Endodermal cell (in vitro differentiated cells): ENCODE measurements at regions not wholly inside any gene's neighbourhood (a gene's known extent, or its start where the extent isn't known, plus 50 kb on each side); places are given as distances from the start of the nearest gene placed in this dataset.

Source experiments
- DNase-seq: peaks from one replicate; pipeline ENCODE4 v3.0.0-alpha.2; 2017
- H3K27ac ChIP-seq: 2 replicates; pipeline ENCODE4 v1.5.1; 2013; ENCODE audit warnings: mild to moderate bottlenecking, low read depth, low read length, moderate library complexity
- H3K27me3 ChIP-seq: 2 replicates; pipeline ENCODE4 v1.6.1; 2013; ENCODE audit warnings: mild to moderate bottlenecking, low read length, moderate library complexity; ENCODE audit not compliant: insufficient read depth, control insufficient read depth, poor library complexity, severe bottlenecking
- H3K36me3 ChIP-seq: 2 replicates; pipeline ENCODE4 v1.7.0; 2013; ENCODE audit warnings: mild to moderate bottlenecking, low read length, moderate library complexity; ENCODE audit not compliant: control insufficient read depth, insufficient read depth
- H3K4me1 ChIP-seq: one replicate; pipeline ENCODE4 v1.7.0; 2013; ENCODE audit warnings: low read length; ENCODE audit not compliant: control insufficient read depth, insufficient read depth
- H3K4me3 ChIP-seq: 2 replicates; pipeline ENCODE4 v1.5.1; 2013; ENCODE audit warnings: mild to moderate bottlenecking, low read length, moderate library complexity
- H3K9ac ChIP-seq: 2 replicates; pipeline ENCODE4 v1.6.1; 2013; ENCODE audit warnings: mild to moderate bottlenecking, low read length, moderate library complexity; ENCODE audit not compliant: poor library complexity, severe bottlenecking; ENCODE audit errors: extremely low read depth
- H3K9me3 ChIP-seq: 2 replicates; pipeline ENCODE4 v1.6.1; 2013; ENCODE audit warnings: mild to moderate bottlenecking, low read length, moderate library complexity; ENCODE audit not compliant: control insufficient read depth
- H3K27ac Mint-ChIP-seq: 2 replicates; pipeline ENCODE4 v1.8.0; 2020; ENCODE audit warnings: mixed read lengths
- H3K27me3 Mint-ChIP-seq: 2 replicates; pipeline ENCODE4 v1.8.0; 2021; ENCODE audit warnings: mild to moderate bottlenecking, mixed read lengths; ENCODE audit not compliant: insufficient read depth
- H3K36me3 Mint-ChIP-seq: 2 replicates; pipeline ENCODE4 v1.8.0; 2020; ENCODE audit warnings: low read depth, mixed read lengths
- H3K4me1 Mint-ChIP-seq: 2 replicates; pipeline ENCODE4 v1.8.0; 2020; ENCODE audit warnings: mixed read lengths
- H3K4me3 Mint-ChIP-seq: 2 replicates; pipeline ENCODE4 v1.8.0; 2020; ENCODE audit warnings: mild to moderate bottlenecking, moderate library complexity, mixed read lengths
- H3K9me3 Mint-ChIP-seq: 2 replicates; pipeline ENCODE4 v1.8.0; 2020; ENCODE audit warnings: mild to moderate bottlenecking, mixed read lengths
- CTCF ChIP-seq: fragments of 200-600 bp; sonication (generic); conservative IDR thresholded peaks from 2 replicates; pipeline ENCODE4 v1.5.0; 2021; ENCODE audit warnings: antibody characterized with exemption, mild to moderate bottlenecking
- WGBS, 2 experiments: methylation state at CpG; one replicate each; pipeline versions ENCODE4 v1.1.5 to v1.1.7; 2013; ENCODE audit warnings: missing lambda C conversion rate in 2 of 2, mixed read lengths in 1 of 2; ENCODE audit not compliant: insufficient coverage in 1 of 2, insufficient read length in 1 of 2; 5-methylcytosine and 5-hydroxymethylcytosine counted together

- Histone ChIP-seq H3K36me3 (no peaks in the 10 kb centered on the region), H3K9me3 (no peaks in the 10 kb centered on the region), H3K4me1 (no peaks in the 10 kb centered on the region), H3K4me3 (no peak overlapping the region), H3K9ac (no peak overlapping the region), H3K27me3 (no peaks in the 10 kb centered on the region), H3K27ac (no peak overlapping the region)
- Mint-ChIP-seq H3K9me3 (no peaks in the 10 kb centered on the region), H3K27ac (no peak overlapping the region), H3K4me3 (no peak overlapping the region), H3K4me1 (no peaks in the 10 kb centered on the region), H3K27me3 (peaks cover 2% of the 10 kb centered on the region), H3K36me3 (no peaks in the 10 kb centered on the region)
- TF ChIP-seq CTCF, result no peak
- 96% methylated on average over 3 to 9 of the region's 9 CpGs for WGBS, 2 experiments
- no peak for DNase-seq
Measured at GRCh38 chr18:45437366-45437765, 177.9 kb upstream of the SLC14A2 start.

- no peak for TF ChIP-seq CTCF
- WGBS, 2 experiments, result 89 to 100% methylated on average over 1 to 2 of the region's 2 CpGs
- Histone ChIP-seq H3K4me1 (no peaks in the 10 kb centered on the region), H3K4me3 (no peak overlapping the region), H3K27ac (no peak overlapping the region), H3K9me3 (no peaks in the 10 kb centered on the region), H3K36me3 (no peaks in the 10 kb centered on the region), H3K27me3 (no peaks in the 10 kb centered on the region), H3K9ac (no peak overlapping the region)
- no peak for DNase-seq
- Mint-ChIP-seq H3K27ac (no peak overlapping the region), H3K36me3 (no peaks in the 10 kb centered on the region), H3K9me3 (no peaks in the 10 kb centered on the region), H3K4me1 (no peaks in the 10 kb centered on the region), H3K4me3 (no peak overlapping the region), H3K27me3 (peaks cover 2% of the 10 kb centered on the region)
Measured at GRCh38 chr18:45439851-45440645, 175.2 kb upstream of the SLC14A2 start.

GRCh38 chr18:45441110-45441847, 174.0 kb upstream of the SLC14A2 start:
- no peaks in the 10 kb centered on the region for H3K36me3 Mint-ChIP-seq
- TF ChIP-seq CTCF, result peak; percentile 64
- H3K9me3 Mint-ChIP-seq, result no peaks in the 10 kb centered on the region
- peaks cover 2% of the 10 kb centered on the region for H3K27me3 Mint-ChIP-seq
- no peak for DNase-seq
- no peak overlapping the region for H3K4me3 Mint-ChIP-seq
- no peak overlapping the region for H3K27ac Mint-ChIP-seq
- H3K4me1 Mint-ChIP-seq, result no peaks in the 10 kb centered on the region
- Histone ChIP-seq H3K4me3 (no peak overlapping the region), H3K9me3 (no peaks in the 10 kb centered on the region), H3K36me3 (no peaks in the 10 kb centered on the region), H3K9ac (no peak overlapping the region), H3K4me1 (no peaks in the 10 kb centered on the region), H3K27me3 (no peaks in the 10 kb centered on the region), H3K27ac (no peak overlapping the region)
- WGBS, 2 experiments, result 78 to 80% methylated on average over 3 to 5 of the region's 5 CpGs
